Erythroblast (primary cell): ENCODE measurements at regions not wholly inside any gene's neighbourhood (a gene's known extent, or its start where the extent isn't known, plus 50 kb on each side); places are given as distances from the start of the nearest gene placed in this dataset.
"Not testable (repeated sequence)": the region's sequence is repeated elsewhere in the genome, so short reads cannot be mapped to it uniquely, and the experiment has no call there.

Experiments used
- GATA1 ChIP-seq: IDR thresholded peaks from 2 replicates; pipeline ENCODE4 v1.6.1; 2011; ENCODE audit warnings: low read depth, mild to moderate bottlenecking, control low read depth, low read length, moderate library complexity
- POLR2A ChIP-seq: IDR thresholded peaks from 2 replicates; pipeline ENCODE4 v1.6.1; 2011; ENCODE audit warnings: mild to moderate bottlenecking, low read length

GRCh38 chr19:30114095-30114494 lies 172.1 kb downstream of the URI1 start:
- not testable (repeated sequence) for TF ChIP-seq POLR2A, GATA1
